NCI-H1105 treated with DMSO at 0.1 percent for 48 hours (cell line): ENCODE measurements at regions not wholly inside any gene's neighbourhood (a gene's known extent, or its start where the extent isn't known, plus 50 kb on each side); places are given as distances from the start of the nearest gene placed in this dataset.
"Not testable (repeated sequence)": the region's sequence is repeated elsewhere in the genome, so short reads cannot be mapped to it uniquely, and the experiment has no call there.

Experiments
- DNase-seq: peaks from one replicate; lab custom pipeline; 2025; lab: John Stamatoyannopoulos, UW

DNA sequence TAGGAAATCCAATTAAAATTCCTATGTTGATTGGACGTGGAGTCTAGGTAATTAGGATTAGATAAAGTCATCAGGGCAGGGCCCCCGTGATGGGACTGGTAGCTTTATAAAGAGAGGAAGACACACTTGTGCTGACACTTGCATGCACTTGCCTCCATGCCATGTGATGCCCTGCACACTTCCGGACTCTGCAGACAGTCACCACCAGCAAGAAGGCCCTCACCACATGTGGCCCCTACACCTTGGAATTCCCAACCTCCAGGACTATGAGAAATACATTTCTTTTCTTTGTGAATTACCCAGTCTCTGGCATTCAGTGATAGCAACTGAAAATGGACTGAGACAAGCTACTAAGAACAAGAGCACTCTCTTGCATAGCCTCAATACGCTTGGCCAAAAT lies 90.6 kb downstream of the CRYGS start:
- no peak for DNase-seq

DNA sequence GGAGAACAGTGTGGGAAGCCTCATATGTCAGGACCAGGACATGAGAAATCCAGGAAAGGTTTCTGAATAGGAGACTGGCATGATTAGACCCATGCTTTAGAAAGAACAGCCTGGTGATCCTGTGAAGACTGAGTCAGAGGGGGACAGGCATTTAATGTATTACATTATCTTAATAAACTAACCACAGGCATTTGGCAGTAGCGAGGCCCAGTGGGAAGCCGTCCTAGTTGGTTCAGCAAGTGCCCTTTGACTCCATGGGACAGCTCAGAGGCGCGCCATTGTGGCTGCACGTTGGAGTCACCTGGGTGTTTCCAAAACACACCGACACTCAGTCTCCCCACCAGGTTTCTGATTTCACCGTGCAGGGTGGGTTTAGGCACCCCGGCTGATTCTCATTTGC lies 90.5 kb upstream of the DGKG start:
- no peak for DNase-seq

DNA sequence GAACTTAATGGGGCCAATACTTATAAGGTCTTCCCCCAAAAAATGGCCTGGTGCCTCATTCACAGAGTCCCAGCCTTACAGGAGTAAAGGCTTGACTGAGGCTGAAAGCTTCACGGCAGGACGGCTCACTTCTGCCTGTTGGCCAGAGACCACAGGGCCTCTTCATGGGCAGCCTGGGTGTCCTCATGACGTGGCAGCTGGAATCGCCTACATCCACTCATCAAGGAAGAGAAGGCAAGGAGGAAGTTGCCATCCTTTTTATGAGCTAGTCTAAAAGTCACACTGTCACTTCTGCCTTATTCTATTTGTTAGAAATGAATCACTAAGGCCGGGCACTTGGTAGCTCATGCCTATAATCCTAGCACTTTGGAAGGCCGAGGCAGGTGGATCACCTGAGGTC lies 89.3 kb upstream of the DGKG start:
- DNase-seq, result no peak

DNA sequence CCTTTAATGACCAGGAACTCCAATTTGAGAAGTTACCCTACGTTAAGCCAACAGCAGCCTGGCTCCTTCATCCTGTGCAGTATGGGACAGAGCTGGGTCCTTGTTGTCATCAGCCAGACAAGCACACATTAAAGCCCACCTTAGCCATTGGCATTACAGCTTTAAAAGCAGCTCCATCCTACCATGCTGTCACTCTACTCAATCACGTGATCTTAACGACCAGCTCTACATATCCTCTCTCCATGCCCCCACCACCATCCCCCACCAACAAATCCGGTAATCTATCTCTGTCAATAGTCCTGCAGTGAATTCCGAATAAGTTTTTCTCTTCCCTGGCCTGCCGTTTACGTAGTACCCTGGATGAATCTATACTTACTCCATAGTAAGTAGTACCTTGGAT lies 82.9 kb upstream of the DGKG start:
- DNase-seq, result no peak

DNA sequence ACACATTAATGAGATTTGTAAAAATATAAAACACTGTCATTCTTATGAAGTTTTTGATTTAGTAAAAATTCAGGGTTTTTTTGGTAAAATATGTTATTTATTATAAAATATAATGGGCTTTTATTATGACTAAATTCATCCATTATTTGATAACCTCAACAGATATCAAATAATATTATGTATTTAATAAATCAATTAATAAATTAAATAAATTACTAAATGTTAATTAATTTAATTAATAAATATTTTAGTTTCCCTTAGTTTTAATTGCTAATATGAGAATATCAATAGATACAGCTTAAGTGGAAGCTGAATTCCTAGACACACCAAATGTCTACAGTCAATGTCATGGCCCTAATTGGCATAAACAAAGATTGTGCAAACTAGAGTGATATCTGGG lies 82.3 kb upstream of the DGKG start:
- DNase-seq, result no peak

DNA sequence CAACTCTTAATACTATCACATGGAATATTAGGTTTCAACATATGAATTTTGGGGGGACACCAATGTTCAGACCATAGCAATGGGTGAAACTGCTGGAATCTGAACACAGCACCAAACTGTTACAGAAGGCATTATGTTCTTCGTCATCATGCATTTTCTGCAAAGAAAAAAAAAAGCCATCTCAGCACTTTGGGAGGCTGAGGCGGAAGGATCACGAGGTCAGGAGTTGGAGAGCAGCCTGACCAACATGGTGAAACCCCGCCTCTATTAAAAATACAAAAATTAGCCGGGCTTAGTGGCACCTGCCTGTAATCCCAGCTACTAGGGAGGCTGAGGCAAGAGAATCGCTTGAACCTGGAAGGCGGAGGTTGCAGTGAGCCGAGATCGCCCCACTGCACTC lies 80.9 kb upstream of the DGKG start:
- not testable (repeated sequence) for DNase-seq

DNA sequence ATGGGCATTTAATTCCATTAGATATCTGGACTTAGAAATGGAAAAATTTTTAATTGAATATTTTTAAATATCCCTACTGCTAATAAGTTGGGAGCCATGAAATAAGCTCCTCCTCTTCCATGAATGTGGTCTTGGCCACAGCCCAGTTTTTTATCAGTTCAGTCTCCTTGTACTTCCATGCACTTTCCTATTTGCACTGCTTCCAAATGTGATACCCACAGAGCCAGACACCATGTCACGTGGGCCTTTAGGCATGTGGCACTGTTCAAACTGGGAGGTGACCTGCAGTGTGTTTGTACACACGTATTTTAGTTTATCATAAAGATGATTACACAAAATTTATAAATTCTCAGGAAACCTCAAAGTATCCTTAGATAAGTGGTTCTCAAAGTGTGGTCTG lies 80.1 kb upstream of the DGKG start:
- no peak for DNase-seq

DNA sequence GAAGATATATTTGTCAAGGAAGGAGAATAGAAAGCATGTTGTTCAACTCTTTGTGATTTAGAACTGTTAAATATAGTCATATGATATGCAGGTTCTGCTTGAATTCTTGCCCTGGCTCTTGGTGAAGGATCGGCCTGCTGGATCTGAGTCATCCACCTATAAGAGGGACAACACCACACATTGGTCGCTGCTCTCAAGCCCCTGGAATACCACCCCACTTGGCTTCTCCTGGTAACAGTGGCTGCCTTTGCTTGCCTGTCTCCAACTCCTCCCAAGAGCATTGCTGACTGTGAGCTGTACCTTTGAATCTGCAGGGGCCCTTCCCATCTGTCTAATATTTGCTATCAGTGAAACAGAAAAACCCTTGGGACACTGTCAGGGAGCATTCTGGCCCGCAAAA lies 78.9 kb upstream of the DGKG start:
- no peak for DNase-seq

DNA sequence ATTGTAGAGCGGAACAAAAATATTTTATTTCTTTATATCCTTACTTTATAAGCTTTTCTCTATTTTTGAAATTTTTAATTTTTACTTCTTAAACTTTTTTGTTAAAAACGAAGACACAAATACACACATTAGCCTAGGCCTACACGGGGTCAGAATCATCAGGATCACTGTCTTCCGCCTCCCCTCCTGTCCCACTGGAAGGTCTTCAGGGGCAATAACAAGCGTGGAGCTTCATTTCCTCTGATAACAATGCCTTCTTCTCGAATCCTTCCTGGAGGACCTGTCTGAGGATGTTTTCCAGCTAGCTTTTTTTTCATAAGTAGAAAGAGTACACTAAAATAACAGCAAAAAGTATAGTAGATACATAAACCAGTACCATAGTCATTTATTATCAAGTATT lies 77.7 kb upstream of the DGKG start:
- DNase-seq, result no peak

DNA sequence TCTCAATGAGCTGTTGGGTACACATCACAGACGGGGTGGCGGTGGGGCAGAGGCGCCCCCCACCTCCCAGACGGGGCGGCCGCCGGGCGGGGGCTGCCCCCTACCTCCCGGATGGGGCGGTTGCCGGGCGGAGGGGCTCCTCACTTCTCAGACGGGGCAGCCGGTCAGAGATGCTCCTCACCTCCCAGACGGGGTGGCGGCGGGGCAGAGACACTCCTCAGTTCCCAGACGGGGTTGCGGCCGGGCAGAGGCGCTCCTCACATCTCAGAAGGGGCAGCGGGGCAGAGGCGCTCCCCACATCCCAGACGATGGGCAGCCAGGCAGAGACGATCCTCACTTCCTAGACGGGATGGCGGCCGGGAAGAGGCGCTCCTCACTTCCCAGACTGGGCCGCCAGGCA lies 73.3 kb upstream of the DGKG start:
- not testable (repeated sequence) for DNase-seq

DNA sequence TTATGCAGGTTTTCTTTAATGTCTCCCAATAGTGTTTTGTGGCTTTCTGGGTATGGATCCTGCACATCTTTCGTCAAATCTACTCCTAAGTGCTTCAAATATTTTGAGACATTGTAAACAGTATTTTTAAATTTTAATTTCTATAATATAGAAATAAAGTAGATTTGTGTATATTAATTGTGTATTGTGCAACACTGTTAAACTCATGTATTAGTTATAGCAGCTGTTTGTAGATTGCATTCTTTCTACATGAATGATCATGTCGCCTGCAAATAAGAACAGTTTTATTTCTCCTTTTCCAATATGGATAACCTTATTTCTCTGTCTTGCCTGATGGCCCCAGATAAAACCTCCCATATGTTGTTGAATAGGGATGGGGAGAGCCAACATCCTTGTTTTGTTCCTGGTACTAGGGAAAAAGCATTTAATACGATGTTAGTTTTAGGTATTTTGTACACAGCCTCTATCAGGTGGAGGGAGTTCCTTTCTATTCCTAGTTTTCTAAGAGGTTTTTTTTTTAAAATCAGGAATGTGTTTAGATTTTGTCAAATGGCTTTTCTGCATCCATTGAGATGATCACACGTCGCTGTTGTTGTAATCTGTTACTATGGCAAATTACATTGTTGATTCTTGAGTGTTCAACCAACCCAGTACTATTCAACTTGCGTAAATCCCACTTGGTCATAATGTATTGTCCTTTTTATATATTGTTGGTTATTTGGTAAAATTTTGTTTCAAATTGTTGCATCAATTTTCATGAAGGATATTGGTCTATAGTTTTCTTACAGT lies 71.1 kb upstream of the DGKG start:
- DNase-seq, result no peak

DNA sequence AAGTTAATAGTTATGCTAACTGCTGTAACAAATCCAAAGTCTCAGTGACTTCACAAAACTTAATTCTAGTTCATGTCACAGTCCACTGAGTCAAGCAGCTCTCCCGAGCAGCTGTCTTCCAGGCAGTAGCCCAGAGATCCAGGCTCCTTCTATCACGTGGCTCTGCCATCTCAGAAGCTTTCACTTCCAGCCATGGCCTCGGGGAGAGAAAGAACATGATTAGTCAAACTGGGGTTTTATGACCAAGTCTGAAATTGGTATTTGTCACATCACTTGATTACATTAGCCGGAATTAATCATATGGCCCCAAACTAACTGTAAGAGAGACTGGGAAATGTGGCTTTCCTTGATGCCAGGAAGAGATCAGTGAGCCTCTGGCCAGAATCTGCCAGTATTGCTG lies 70.2 kb upstream of the DGKG start:
- no peak for DNase-seq

DNA sequence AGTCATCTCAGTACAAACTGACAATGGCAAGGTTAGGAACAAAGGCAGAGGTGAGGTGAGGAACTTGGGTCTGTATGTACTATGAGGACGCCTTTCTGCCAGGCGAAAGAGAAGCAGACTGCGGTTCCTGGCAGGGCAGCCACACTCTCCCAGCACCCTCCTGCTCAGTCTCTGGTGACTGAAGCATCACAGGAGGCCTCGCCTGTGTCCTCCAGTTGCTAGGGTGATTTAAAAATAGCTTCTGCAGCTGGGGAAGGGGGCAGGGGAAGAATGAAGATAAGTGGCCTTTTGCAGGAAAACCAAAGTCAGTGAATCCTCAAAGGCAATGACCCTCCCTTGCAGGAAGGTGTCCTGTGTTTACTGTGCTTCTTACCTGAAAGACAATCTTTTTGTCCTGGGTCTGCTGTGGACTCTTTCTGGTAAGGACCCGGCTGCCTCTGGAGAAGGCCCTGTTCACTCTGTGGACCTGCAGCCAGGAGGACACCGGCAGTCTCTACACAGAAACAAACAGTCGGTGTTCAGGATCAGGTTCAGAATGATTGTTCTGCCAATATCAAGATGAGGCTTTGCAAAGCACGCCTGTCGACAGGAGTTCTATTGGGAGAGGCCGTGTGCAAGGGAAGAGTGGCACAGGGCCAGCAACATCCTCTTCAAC lies 65.7 kb upstream of the DGKG start:
- DNase-seq, result no peak

DNA sequence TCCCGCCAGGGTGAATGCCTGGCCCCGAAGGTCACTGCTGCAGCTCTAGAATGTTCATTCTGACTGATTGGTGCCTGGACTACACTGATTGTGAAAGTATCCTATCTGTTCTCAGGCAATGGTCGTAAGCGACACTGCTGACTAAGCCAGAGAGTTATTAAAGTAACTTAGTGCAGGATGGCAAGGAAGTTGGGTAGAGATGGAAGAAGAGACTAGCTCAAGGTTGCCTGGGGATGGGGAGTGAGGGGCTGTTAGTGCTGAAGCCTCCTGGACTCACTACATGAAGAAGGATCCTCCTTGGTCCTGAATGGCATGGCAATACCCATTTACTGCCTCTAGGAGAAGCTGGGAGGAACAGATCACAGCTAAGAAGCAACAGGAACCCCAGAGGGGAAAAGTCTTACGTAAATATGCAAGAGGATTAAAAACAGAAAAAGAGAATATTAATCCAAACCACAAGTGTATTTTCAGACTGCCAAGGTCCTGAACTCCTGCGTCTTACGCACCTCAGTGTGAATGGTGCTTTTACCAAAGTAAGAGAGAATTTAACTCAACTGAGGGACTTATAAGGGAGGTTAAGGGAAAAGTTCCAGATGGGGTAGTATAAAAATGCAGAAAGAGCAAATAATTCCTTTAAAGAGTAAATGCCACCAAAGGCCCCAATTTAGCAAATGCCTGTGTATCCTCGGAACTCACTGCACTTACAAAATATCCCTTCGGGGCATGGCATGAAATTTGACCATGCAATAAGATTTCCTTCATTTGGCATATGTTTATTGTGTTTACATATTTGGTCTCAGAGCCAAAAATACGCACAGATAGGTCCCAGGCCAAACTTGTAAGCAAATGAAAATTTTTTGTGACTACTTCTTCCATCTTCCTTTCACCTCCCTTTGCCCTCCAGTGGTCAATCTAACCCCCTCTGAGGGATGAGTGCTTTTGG lies 64.0 kb upstream of the DGKG start:
- DNase-seq, result no peak

DNA sequence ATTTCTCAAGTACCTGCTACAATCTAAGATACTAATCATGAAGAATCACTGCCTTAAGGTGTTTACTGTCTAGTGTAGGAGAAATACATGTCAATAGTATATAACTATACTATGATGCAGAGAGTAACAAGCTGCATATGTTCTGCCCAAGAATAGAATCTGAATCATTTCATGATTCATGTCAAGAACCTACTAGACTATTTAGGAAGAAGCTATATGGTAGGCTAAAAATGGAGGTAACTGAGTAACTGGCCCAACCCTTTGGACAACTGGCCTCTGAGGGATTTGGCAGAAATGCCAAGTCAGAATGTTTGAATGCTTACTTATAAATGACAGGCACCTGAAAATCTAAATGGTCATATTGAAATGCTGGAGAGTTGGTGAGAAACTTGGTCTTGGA lies 59.9 kb upstream of the DGKG start:
- DNase-seq, result no peak

DNA sequence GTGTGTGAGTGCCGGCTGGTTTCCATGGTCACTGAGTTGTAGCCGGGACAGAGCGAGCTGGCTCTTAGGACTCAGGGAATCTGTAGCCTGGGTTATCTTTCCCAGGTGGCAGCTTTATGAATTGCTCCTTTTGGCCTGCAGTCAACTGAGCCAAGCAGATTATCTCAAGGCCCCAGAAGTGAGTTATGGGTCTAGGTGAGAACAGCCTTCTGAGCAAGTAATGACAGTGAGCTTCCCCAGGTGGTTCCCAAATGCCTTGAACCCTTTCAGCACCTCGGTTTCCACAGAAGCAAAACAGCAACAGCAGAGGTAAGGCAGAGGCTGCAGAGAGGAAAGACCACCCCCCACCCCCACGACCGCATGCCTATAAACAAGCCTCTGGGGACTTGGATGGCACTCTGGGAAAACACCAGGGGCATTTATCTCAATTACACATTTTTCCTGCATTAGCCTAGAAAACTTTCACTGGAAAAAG lies 56.7 kb upstream of the DGKG start:
- no peak for DNase-seq

DNA sequence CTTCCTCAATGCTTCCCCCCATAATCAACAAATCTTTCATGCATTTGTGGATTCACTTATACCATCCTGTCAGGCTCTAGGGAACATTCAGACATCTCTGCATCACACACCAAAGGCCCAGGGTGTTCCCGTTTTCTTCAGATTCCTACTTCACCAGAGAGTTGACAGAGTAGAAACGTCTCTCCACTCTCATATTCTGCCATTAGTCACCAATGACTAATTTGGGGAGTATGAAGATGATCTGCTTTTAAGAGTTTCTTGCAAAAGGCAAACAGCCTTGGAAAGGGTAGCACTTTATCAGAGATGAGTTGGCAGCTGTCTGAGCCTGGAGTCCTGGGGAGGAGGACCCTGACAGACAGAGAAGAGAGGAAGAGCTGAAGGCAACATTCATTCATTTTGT lies 55.8 kb upstream of the DGKG start:
- no peak for DNase-seq

DNA sequence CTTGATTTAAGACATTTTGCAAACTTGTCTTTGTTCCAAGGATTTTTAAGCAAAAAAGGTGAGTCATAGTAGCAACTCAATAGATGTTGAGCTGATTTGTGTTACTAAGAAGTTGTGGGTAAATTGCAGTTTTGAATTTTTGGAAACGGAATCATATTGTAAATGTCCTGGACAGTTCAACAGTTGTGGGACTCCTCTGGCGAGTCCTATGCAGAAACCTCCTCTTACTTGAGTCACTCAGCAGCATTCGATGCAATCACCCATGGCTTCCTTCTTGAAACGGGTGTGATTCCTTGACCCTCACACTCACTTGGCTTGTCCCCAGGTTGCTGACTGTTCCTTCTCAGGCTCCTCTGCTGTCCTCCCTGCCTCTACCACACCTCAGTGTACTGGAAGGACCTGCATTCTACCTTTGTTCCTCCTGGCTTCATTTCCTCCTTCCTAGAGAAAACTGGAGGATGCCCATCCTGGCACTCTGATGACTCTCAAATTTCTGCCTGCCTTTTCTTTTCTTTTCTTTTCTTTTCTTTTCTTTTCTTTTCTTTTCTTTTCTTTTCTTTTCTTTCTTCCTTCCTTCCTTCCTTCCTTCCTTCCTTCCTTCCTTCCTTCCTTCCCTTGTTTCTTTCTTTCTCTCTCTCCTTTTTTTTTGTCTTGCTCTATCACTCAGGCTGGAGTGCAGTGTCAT lies 52.8 kb upstream of the DGKG start:
- DNase-seq, result no peak

DNA sequence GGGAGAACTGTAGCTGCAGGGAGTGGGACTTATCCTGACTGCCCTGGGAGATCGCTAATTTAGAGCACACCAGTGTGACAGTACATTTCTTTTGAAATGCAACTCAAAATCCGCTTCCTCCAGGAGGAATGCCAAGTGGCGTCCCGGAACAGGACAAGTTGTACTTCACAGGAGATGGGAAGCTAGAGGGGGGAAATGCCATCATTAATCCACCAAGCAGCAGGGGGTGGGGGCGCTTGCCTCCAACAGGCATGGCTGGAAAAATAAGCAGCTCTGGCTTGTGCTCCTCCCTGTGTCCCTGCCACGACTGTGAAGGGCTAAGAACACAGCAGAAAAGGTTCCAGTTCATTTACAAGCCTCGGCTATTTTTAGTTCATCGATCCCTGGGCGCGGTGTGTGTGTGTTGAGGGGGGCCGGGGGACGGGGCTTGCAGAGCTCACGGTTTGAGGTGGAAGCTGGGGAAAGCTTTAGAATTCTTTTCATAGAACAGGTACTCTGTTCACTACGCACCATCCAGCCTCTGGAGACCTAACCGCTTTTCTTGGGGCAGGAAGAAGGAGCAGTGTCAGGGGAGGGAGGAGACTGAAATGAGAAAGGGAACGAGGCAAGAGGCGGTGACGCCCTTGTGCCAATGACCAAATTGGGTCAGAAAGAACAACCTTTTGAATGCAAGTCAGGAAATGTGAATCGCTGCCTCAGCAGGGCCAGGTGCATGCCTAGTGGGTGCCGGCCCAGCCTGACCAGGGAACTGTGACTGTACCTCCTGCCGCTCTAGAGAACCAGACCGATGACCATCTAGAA lies 51.8 kb upstream of the DGKG start:
- peak; percentile 75 for DNase-seq

DNA sequence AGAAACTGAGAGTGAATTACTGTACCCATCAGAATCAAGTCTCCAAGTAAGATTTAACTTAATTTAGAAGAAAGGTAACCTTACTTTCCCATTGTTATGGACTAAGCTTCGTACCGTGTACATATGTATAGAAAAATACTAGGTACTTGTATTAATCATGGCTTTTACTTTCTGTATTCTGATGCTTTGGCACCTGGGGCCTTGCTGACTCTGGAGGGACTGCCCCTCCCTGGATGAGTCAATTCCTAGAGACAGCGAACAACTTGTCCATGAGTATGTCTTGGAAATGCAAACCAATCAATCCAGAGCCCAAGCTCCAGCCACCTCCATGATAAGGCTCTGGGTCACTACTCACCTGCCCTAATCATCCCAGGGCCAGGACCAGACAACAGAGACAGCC lies 50.0 kb upstream of the DGKG start:
- DNase-seq, result no peak
